ENCODE measurements at regions not wholly inside any gene's neighbourhood (a gene's known extent, or its start where the extent isn't known, plus 50 kb on each side); places are given as distances from the start of the nearest gene placed in this dataset.

GRCh38 chr2:173419506-173419905 lies 64.8 kb downstream of the CDCA7 start:
- DNase-seq (ENCODE audit: low read depth in 2 of 3, low spot score in 2 of 3) = no peak

- DNase-seq (ENCODE audit: low read depth in 2 of 3, low spot score in 2 of 3) = no peak
Measured at GRCh38 chr2:173424886-173425285, 70.2 kb downstream of the CDCA7 start.

GRCh38 chr2:173427887-173428668 lies 73.4 kb downstream of the CDCA7 start:
- DNase-seq (ENCODE audit: low read depth in 2 of 3, low spot score in 2 of 3) = no peak

GRCh38 chr2:173431191-173431590 lies 76.5 kb downstream of the CDCA7 start:
- no peak for DNase-seq (ENCODE audit: low read depth in 2 of 3, low spot score in 2 of 3)

- no peak for DNase-seq (ENCODE audit: low read depth in 2 of 3, low spot score in 2 of 3)
Measured at GRCh38 chr2:173432049-173432754, 77.5 kb downstream of the CDCA7 start.

- DNase-seq (ENCODE audit: low read depth in 2 of 3, low spot score in 2 of 3) = no peak
Measured at GRCh38 chr2:173434762-173435569, 80.3 kb downstream of the CDCA7 start.

- DNase-seq (ENCODE audit: low read depth in 2 of 3, low spot score in 2 of 3) = no peak
Measured at GRCh38 chr2:173435574-173435973, 80.9 kb downstream of the CDCA7 start.

GRCh38 chr2:173436088-173436487 lies 81.4 kb downstream of the CDCA7 start:
- no peak for DNase-seq (ENCODE audit: low read depth in 2 of 3, low spot score in 2 of 3)

- DNase-seq (ENCODE audit: low read depth in 2 of 3, low spot score in 2 of 3) = no peak
Measured at GRCh38 chr2:173441222-173441621, 86.5 kb downstream of the CDCA7 start.

- no peak for DNase-seq (ENCODE audit: low read depth in 2 of 3, low spot score in 2 of 3)
Measured at GRCh38 chr2:173442542-173442941, 87.9 kb downstream of the CDCA7 start.

GRCh38 chr2:173446722-173447121 lies 92.0 kb downstream of the CDCA7 start:
- no peak for DNase-seq (ENCODE audit: low read depth in 2 of 3, low spot score in 2 of 3)

- DNase-seq (ENCODE audit: low read depth in 2 of 3, low spot score in 2 of 3) = peak; percentile 10 to 28 (median 26)
Measured at GRCh38 chr2:173448938-173449471, 94.3 kb downstream of the CDCA7 start.

- DNase-seq (ENCODE audit: low read depth in 2 of 3, low spot score in 2 of 3) = no peak
Measured at GRCh38 chr2:173451118-173451517, 96.4 kb downstream of the CDCA7 start.

- DNase-seq (ENCODE audit: low read depth in 2 of 3, low spot score in 2 of 3) = no peak
Measured at GRCh38 chr2:173451941-173452340, 97.3 kb downstream of the CDCA7 start.

GRCh38 chr2:173452416-173452815 lies 97.7 kb downstream of the CDCA7 start:
- no peak for DNase-seq (ENCODE audit: low read depth in 2 of 3, low spot score in 2 of 3)

- no peak for DNase-seq (ENCODE audit: low read depth in 2 of 3, low spot score in 2 of 3)
Measured at GRCh38 chr2:173456960-173457359, 102.3 kb downstream of the CDCA7 start.

- DNase-seq (ENCODE audit: low read depth in 2 of 3, low spot score in 2 of 3) = no peak
Measured at GRCh38 chr2:173457366-173457765, 102.7 kb downstream of the CDCA7 start.

GRCh38 chr2:173458991-173459780 lies 104.5 kb downstream of the CDCA7 start:
- DNase-seq (ENCODE audit: low read depth in 2 of 3, low spot score in 2 of 3) = no peak

- DNase-seq (ENCODE audit: low read depth in 2 of 3, low spot score in 2 of 3) = no peak
Measured at GRCh38 chr2:173462892-173463840, 108.5 kb downstream of the CDCA7 start.

- no peak for DNase-seq (ENCODE audit: low read depth in 2 of 3, low spot score in 2 of 3)
Measured at GRCh38 chr2:173463846-173464245, 109.2 kb downstream of the CDCA7 start.
